T-helper 1 cell treated with Interleukin-12 subunit alpha and Interleukin-12 subunit beta and Interleukin-4 antibody, amounts not matched to agents 30 ng/mL and 1 ng/mL, for 36 hours (primary cell): ENCODE measurements at regions not wholly inside any gene's neighbourhood (a gene's known extent, or its start where the extent isn't known, plus 50 kb on each side); places are given as distances from the start of the nearest gene placed in this dataset.

Experiments
- intact Hi-C: fragments of 100-400 bp; cut with micrococcal nuclease; formaldehyde crosslinking; loops from one replicate; pipeline ENCODE4 v1.15.1; 2024

DNA sequence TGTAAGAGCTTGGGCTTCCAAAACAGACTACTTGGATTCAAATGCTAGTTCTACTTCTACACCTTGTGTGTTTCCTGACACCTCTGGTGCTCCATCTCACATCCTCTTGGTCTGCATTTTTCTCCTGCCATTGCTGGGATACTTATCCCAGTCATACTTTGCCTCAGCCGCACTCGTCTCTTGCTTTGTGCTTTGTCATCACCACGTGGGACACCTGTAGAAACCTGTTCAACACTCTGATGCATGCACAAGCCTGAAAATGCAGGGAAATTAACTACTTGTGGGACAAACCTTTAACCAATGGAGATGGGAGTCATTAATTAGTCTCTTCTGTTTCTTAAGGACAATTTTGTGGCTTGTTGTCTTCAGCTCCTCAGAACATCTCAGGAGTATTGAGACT is 94.2 kb upstream of the PHYHIPL start:
- intact Hi-C loops = no loop called here

DNA sequence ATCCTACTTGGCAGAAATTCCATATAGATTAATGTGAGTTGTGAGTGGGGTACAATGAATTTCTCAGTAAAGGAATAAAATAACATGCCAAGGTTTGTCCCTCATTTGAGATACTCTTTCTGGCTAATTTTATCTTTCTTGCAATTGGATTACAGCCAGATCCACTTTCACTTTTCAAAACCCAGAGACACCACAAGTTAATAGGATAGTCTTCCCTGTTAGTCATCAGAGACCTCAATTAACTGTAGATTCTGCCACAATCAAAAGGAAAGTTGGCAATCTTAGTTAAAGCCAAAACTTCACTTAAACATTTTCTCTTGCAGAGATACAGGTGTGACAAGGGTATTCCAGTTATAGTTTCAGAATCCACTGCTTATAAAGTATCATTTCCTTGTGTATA is 91.4 kb upstream of the PHYHIPL start:
- intact Hi-C loops = no loop called here

GRCh38 chr10:59085711-59086502 is 90.5 kb upstream of the PHYHIPL start:
- intact Hi-C loops = no loop called here

GRCh38 chr10:59087486-59087885 is 89.0 kb upstream of the PHYHIPL start:
- intact Hi-C loops = no loop called here

GRCh38 chr10:59088912-59089573 is 87.4 kb upstream of the PHYHIPL start:
- intact Hi-C loops = no loop called here

GRCh38 chr10:59090817-59091622 is 85.4 kb upstream of the PHYHIPL start:
- intact Hi-C loops = no loop called here

- intact Hi-C loops = no loop called here
These were observed 83.0 kb upstream of the PHYHIPL start for GRCh38 chr10:59093461-59093860.

- intact Hi-C loops = no loop called here
These were observed 79.8 kb upstream of the PHYHIPL start for GRCh38 chr10:59096631-59097030.

DNA sequence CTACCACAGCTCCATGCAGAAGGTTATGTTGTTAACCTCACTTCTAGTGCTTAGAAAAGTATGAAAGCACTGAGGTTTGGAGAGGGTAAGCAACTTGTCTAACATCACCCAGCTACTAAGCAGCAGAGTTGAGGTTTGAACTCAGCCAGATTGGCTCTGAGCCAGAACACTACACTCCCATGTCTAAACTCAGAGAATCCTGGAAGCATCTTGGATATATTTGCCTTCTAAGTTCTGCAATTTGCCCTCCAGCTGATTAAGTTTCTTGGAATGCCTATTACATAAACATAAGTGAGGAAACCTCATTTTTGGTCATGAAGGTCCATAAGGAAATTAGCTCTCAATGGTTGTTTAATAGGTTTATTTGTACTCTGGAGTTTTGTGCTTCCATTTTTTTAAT is 78.1 kb upstream of the PHYHIPL start:
- intact Hi-C loops = no loop called here

- intact Hi-C loops = no loop called here
These were observed 77.5 kb upstream of the PHYHIPL start for GRCh38 chr10:59098831-59099452.

DNA sequence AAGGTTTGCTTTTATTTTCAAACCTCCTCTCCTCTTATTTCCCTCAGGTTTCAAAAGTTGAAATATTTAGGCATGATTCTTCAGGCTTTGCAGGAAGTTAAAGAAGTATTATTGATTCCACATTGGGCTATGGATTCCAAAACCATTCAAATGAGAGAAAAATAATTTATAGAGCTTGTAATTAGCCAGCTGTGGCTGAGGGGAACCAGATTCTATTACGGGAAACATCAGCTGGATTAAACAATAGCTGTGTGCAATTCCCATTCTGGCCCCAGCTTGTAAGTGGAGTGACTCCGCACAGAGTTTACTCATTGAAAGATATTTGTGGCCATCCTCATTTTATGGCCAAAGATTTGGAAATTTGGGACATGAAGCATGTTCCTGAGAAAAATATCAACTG is 77.0 kb upstream of the PHYHIPL start:
- intact Hi-C loops = no loop called here

- intact Hi-C loops = no loop called here
These were observed 74.0 kb upstream of the PHYHIPL start for GRCh38 chr10:59102394-59102793.

DNA sequence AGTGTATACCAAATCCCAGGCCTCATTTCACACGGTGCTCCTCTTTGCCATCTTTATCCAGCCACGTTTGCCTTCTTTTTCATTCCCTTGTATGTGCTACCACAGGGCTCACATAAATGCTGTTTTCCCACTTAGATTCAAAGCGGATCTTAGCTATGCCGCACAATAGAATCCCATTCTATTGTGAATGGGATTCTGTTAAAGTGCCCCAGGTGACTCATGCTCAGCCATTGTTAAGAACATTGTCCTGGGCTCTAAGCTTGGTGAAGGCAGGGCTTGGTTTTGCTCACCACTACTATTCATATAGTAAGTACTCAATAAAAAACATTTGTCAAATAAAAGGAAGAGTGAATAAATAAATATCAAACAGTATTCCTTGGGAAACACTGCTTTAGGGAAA is 72.3 kb upstream of the PHYHIPL start:
- intact Hi-C loops = no loop called here

DNA sequence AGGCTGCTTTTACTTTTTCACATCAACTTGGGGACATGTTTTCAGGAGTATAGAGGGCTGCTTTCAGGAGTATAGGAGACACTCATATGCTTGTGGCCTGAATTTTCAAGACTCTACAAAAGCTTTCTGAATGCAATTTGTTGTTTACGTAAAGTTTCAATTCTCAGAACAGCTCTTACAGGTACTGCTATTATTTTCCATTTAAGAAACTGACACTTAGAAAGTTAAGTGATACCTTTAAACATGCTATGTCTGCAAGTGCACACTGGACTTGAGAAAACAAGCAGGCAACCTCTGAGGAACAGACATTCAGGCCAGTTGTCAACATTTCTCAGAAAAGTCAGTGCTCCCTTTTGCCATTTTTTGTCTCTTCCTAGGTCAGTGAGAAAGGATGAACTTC is 70.0 kb upstream of the PHYHIPL start:
- intact Hi-C loops = no loop called here

GRCh38 chr10:59107147-59107546 is 69.3 kb upstream of the PHYHIPL start:
- intact Hi-C loops = no loop called here

- intact Hi-C loops = no loop called here
These were observed 68.1 kb upstream of the PHYHIPL start for GRCh38 chr10:59108296-59108870.

DNA sequence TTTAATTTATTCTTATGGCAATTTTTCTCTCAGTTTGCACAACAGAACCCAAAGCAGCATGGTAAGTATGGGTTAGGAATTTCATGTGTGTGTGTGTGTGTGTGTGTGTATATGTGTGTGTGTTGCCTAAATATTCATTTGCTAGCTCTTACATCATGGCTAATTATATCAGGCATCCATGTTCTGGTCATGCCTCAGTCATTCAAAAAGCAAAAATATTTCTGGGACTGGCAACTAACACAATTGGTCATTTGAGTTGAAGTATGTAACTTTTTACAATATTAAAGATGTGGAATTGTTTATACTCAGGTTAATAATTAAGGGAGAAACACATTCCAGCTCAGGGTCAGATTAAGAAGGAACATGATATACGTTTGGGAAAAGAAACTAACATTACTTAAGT is 67.6 kb upstream of the PHYHIPL start:
- intact Hi-C loops = no loop called here

DNA sequence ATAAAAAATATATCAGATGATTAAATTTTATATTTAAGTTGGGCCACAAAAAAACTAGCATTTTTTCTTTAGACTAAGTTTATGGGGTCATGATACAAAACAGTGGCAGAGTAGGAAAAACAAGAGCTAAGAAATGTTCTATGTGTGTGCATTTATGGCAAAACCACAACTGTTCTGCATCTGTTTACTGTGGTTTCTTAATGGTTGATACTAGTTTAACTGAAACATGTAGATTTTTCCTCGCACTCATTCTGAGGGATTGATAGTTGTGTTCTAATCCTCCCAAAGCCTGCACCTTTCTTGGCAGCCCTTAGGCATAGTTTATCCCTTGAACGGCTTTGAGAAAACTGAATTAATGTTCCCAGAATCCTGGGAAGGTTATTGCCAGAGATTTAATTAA is 66.6 kb upstream of the PHYHIPL start:
- intact Hi-C loops = no loop called here

DNA sequence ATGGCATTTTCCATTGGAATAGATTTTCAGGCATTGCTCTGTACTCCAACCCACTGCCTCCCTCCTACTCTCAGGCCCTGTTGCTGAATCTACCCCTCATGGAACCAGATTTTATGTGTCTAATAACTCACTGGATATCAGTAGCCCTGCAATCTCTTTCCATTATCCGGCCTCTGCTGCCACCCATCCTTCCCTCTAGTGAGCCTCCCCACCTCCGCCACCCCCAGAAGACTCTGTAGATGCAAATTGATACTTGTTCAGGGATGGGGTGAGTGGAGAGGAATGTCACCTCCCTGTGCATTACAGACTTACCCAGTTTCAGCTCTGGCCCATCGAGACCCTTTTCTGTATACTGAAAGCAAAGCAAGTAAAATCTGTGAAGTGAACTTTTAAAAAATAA is 52.3 kb upstream of the PHYHIPL start:
- intact Hi-C loops = no loop called here

GRCh38 chr10:59125666-59126065 is 50.8 kb upstream of the PHYHIPL start:
- intact Hi-C loops = no loop called here

DNA sequence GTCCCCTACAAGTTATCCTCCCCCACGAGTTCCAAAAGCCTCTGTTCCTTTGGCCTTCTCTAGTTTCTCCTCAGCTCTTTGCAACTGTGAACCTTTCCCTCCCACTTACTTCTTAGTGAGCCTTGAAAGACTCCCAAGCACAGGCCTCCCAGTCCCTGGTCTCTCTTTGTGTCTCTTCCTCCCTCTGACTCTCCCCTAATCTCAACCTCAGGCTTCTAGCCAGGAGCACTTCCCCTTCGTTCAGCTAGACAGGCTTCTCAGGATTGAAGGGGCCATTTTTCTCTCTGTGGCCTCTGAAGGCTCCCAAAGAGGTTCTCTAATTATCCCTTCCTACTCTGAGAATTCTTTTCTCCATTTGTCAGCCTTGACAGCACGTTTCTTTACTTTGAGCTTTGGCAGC is 50.2 kb upstream of the PHYHIPL start:
- intact Hi-C loops = no loop called here
